ENCODE measurements at regions not wholly inside any gene's neighbourhood (a gene's known extent, or its start where the extent isn't known, plus 50 kb on each side); places are given as distances from the start of the nearest gene placed in this dataset.

- no peak overlapping the region for H3K27ac ChIP-seq
- TF ChIP-seq ZFX (IDR thresholded peaks at IDR 0.05), result no peak
- TF ChIP-seq CTCF (conservative IDR thresholded peaks at IDR 0.05), result no peak
These were observed 66.3 kb upstream of the SPINK5 start for GRCh38 chr5:147997486-147997885.

GRCh38 chr5:147996379-147996778, 67.4 kb upstream of the SPINK5 start:
- H3K27ac ChIP-seq, result no peak overlapping the region
- TF ChIP-seq ZFX (IDR thresholded peaks at IDR 0.05) (no peak), CTCF (conservative IDR thresholded peaks at IDR 0.05) (no peak)

GRCh38 chr5:147995846-147996245, 67.9 kb upstream of the SPINK5 start:
- no peak for TF ChIP-seq ZFX (IDR thresholded peaks at IDR 0.05)
- TF ChIP-seq CTCF (conservative IDR thresholded peaks at IDR 0.05), result no peak
- H3K27ac ChIP-seq, result no peak overlapping the region

- TF ChIP-seq ZFX (IDR thresholded peaks at IDR 0.05), result no peak
- TF ChIP-seq CTCF (conservative IDR thresholded peaks at IDR 0.05), result no peak
- H3K27ac ChIP-seq, result no peak overlapping the region
These were observed 73.8 kb upstream of the SPINK5 start for GRCh38 chr5:147989994-147990393.

GRCh38 chr5:147989239-147989638, 74.5 kb upstream of the SPINK5 start:
- TF ChIP-seq ZFX (IDR thresholded peaks at IDR 0.05) (no peak), CTCF (conservative IDR thresholded peaks at IDR 0.05) (no peak)
- no peak overlapping the region for H3K27ac ChIP-seq

- TF ChIP-seq ZFX (IDR thresholded peaks at IDR 0.05), result no peak
- no peak for TF ChIP-seq CTCF (conservative IDR thresholded peaks at IDR 0.05)
- no peak overlapping the region for H3K27ac ChIP-seq
These were observed 77.5 kb upstream of the SPINK5 start for GRCh38 chr5:147986134-147986757.

GRCh38 chr5:147985608-147986007, 78.2 kb upstream of the SPINK5 start:
- H3K27ac ChIP-seq, result no peak overlapping the region
- TF ChIP-seq CTCF (conservative IDR thresholded peaks at IDR 0.05) (no peak), ZFX (IDR thresholded peaks at IDR 0.05) (no peak)
